GM19455 (cell line): ENCODE measurements at regions not wholly inside any gene's neighbourhood (a gene's known extent, or its start where the extent isn't known, plus 50 kb on each side); places are given as distances from the start of the nearest gene placed in this dataset.

Experiments
- ATAC-seq: cut with Tn5 transposase; IDR thresholded peaks from one replicate; pipeline ENCODE4 v1.9.1; 2021; ENCODE audit not compliant: unreplicated experiment

- no peak for ATAC-seq
Observed at GRCh38 chr10:78873413-78873812, 195.4 kb upstream of the ZMIZ1 start.

GRCh38 chr10:78875331-78875877 is 193.4 kb upstream of the ZMIZ1 start:
- no peak for ATAC-seq

GRCh38 chr10:78875932-78876331 is 192.8 kb upstream of the ZMIZ1 start:
- ATAC-seq = no peak

- no peak for ATAC-seq
Observed at GRCh38 chr10:78876449-78876848, 192.3 kb upstream of the ZMIZ1 start.

- no peak for ATAC-seq
Observed at GRCh38 chr10:78879621-78880020, 189.1 kb upstream of the ZMIZ1 start.

GRCh38 chr10:78886129-78886528 is 182.6 kb upstream of the ZMIZ1 start:
- ATAC-seq = no peak

- no peak for ATAC-seq
Observed at GRCh38 chr10:78889536-78890063, 179.2 kb upstream of the ZMIZ1 start.

- no peak for ATAC-seq
Observed at GRCh38 chr10:78890506-78890905, 178.3 kb upstream of the ZMIZ1 start.

- ATAC-seq = no peak
Observed at GRCh38 chr10:78891741-78892140, 177.0 kb upstream of the ZMIZ1 start.

GRCh38 chr10:78892338-78893176 is 176.2 kb upstream of the ZMIZ1 start:
- no peak for ATAC-seq

GRCh38 chr10:78893217-78893616 is 175.5 kb upstream of the ZMIZ1 start:
- no peak for ATAC-seq

GRCh38 chr10:78894089-78894840 is 174.5 kb upstream of the ZMIZ1 start:
- ATAC-seq = no peak

- ATAC-seq = no peak
Observed at GRCh38 chr10:78894841-78895195, 173.9 kb upstream of the ZMIZ1 start.

GRCh38 chr10:78895469-78895868 is 173.3 kb upstream of the ZMIZ1 start:
- ATAC-seq = no peak

GRCh38 chr10:78896159-78896928 is 172.4 kb upstream of the ZMIZ1 start:
- no peak for ATAC-seq

- no peak for ATAC-seq
Observed at GRCh38 chr10:78898341-78899097, 170.2 kb upstream of the ZMIZ1 start.

- ATAC-seq = no peak
Observed at GRCh38 chr10:78899098-78899754, 169.5 kb upstream of the ZMIZ1 start.

GRCh38 chr10:78899996-78900714 is 168.6 kb upstream of the ZMIZ1 start:
- no peak for ATAC-seq
